ENCODE measurements at regions not wholly inside any gene's neighbourhood (a gene's known extent, or its start where the extent isn't known, plus 50 kb on each side); places are given as distances from the start of the nearest gene placed in this dataset.

GRCh38 chr11:106271686-106272085, 194.2 kb downstream of the AASDHPPT start:
- DNase-seq (ENCODE audit: low read depth, low spot score) (no peak), ATAC-seq (no peak)
- in situ Hi-C loops (cut with HindIII; ENCODE audit: low pct_unique_long_range_greater_than_20kb, low sequenced_read_pairs), result no loop called here
- intact Hi-C loops (cut with micrococcal nuclease; ENCODE audit: unreplicated experiment), result no loop called here
- BruUV-seq (replicated peaks), result no TSS peak
- H3K4me3 ChIP-seq (ENCODE audit: low read depth in 2 of 2, low read length in 2 of 2), result no peak overlapping the region
- no peaks in the 10 kb centered on the region for H3K9me3 ChIP-seq (ENCODE audit: control insufficient read depth, insufficient read depth, low read depth, low read length)
- no peaks in the 10 kb centered on the region for H3K36me3 ChIP-seq (ENCODE audit: control insufficient read depth, insufficient read depth, low read length)
- no peak overlapping the region for H3K27ac ChIP-seq (ENCODE audit: low read length)
- no peak for TF ChIP-seq SIN3A (IDR thresholded peaks at IDR 0.05; ENCODE audit: borderline replicate concordance, insufficient read depth, low read depth, low read length)
- TF ChIP-seq TCF7L2 (IDR thresholded peaks at IDR 0.05; ENCODE audit: low read depth, low read length), result no peak
- no peak for TF ChIP-seq POLR2AphosphoS5 (IDR thresholded peaks at IDR 0.05; ENCODE audit: low read depth, low read length)
- TF ChIP-seq CTCF (IDR thresholded peaks at IDR 0.05), result no peak
- TF ChIP-seq, protein P1, sequence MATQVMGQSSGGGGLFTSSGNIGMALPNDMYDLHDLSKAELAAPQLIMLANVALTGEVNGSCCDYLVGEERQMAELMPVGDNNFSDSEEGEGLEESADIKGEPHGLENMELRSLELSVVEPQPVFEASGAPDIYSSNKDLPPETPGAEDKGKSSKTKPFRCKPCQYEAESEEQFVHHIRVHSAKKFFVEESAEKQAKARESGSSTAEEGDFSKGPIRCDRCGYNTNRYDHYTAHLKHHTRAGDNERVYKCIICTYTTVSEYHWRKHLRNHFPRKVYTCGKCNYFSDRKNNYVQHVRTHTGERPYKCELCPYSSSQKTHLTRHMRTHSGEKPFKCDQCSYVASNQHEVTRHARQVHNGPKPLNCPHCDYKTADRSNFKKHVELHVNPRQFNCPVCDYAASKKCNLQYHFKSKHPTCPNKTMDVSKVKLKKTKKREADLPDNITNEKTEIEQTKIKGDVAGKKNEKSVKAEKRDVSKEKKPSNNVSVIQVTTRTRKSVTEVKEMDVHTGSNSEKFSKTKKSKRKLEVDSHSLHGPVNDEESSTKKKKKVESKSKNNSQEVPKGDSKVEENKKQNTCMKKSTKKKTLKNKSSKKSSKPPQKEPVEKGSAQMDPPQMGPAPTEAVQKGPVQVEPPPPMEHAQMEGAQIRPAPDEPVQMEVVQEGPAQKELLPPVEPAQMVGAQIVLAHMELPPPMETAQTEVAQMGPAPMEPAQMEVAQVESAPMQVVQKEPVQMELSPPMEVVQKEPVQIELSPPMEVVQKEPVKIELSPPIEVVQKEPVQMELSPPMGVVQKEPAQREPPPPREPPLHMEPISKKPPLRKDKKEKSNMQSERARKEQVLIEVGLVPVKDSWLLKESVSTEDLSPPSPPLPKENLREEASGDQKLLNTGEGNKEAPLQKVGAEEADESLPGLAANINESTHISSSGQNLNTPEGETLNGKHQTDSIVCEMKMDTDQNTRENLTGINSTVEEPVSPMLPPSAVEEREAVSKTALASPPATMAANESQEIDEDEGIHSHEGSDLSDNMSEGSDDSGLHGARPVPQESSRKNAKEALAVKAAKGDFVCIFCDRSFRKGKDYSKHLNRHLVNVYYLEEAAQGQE (IDR thresholded peaks at IDR 0.05; ENCODE audit: insufficient read depth in 1 of 2, low read depth in 2 of 2, low read length in 1 of 2), result no peak
- POLR2A ChIA-PET, result no interaction called here
- H3K4me1 ChIP-seq (ENCODE audit: control insufficient read depth, insufficient read depth, low read length), result no peaks in the 10 kb centered on the region
- H3K27me3 ChIP-seq (ENCODE audit: control insufficient read depth, insufficient read depth, low read length), result no peaks in the 10 kb centered on the region
- CTCF ChIA-PET, result no interaction called here

DNA sequence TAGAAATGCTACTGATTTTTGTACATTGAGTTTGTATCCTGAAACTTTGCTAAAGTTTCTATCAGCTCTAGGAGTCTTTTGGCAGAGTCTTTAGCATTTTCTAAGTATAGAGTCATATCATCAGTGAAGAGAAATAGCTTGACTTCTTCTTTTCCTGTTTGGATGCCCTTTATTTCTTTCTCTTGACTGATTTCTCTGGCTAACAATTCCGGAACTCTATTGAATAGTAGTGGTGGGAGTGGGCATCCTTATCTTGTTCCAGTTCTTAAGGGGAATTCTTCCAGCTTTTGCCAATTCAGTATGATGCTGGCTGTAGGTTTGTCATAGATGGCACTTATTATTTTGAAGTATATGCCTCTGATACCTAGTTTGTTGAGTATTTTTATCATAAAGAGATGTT, 197.7 kb downstream of the AASDHPPT start:
- in situ Hi-C loops (cut with HindIII; ENCODE audit: low pct_unique_long_range_greater_than_20kb, low sequenced_read_pairs) (no loop called here), intact Hi-C loops (cut with micrococcal nuclease; ENCODE audit: unreplicated experiment) (no loop called here)
- TF ChIP-seq POLR2AphosphoS5 (IDR thresholded peaks at IDR 0.05; ENCODE audit: low read depth, low read length), result no peak
- no peak for TF ChIP-seq CTCF (IDR thresholded peaks at IDR 0.05)
- TF ChIP-seq, protein P1 (IDR thresholded peaks at IDR 0.05; ENCODE audit: insufficient read depth in 1 of 2, low read depth in 2 of 2, low read length in 1 of 2), result no peak
- no peak for TF ChIP-seq TCF7L2 (IDR thresholded peaks at IDR 0.05; ENCODE audit: low read depth, low read length)
- TF ChIP-seq SIN3A (IDR thresholded peaks at IDR 0.05; ENCODE audit: borderline replicate concordance, insufficient read depth, low read depth, low read length), result no peak
- Histone ChIP-seq H3K4me1 (ENCODE audit: control insufficient read depth, insufficient read depth, low read length) (no peaks in the 10 kb centered on the region), H3K27ac (ENCODE audit: low read length) (no peak overlapping the region), H3K36me3 (ENCODE audit: control insufficient read depth, insufficient read depth, low read length) (no peaks in the 10 kb centered on the region), H3K4me3 (ENCODE audit: low read depth in 2 of 2, low read length in 2 of 2) (no peak overlapping the region), H3K27me3 (ENCODE audit: control insufficient read depth, insufficient read depth, low read length) (no peaks in the 10 kb centered on the region), H3K9me3 (ENCODE audit: control insufficient read depth, insufficient read depth, low read depth, low read length) (no peaks in the 10 kb centered on the region; the same call in 1 of the 2 replicates)
- DNase-seq (ENCODE audit: low read depth, low spot score), result no peak
- CTCF ChIA-PET, result interaction anchor here (0.7 kb wide), 1 partner anchor 19 kb away, joined by 10 read pairs; no protein-coding TSS in a partner anchor
- BruUV-seq (replicated peaks), result no TSS peak
- POLR2A ChIA-PET, result no interaction called here
- ATAC-seq, result no peak
